GM19328 (cell line): ENCODE measurements at regions not wholly inside any gene's neighbourhood (a gene's known extent, or its start where the extent isn't known, plus 50 kb on each side); places are given as distances from the start of the nearest gene placed in this dataset.

ENCODE experiments used
- ATAC-seq: cut with Tn5 transposase; IDR thresholded peaks from one replicate; pipeline ENCODE4 v1.9.1; 2021; ENCODE audit warnings: mild to moderate bottlenecking, moderate library complexity; ENCODE audit not compliant: unreplicated experiment

DNA sequence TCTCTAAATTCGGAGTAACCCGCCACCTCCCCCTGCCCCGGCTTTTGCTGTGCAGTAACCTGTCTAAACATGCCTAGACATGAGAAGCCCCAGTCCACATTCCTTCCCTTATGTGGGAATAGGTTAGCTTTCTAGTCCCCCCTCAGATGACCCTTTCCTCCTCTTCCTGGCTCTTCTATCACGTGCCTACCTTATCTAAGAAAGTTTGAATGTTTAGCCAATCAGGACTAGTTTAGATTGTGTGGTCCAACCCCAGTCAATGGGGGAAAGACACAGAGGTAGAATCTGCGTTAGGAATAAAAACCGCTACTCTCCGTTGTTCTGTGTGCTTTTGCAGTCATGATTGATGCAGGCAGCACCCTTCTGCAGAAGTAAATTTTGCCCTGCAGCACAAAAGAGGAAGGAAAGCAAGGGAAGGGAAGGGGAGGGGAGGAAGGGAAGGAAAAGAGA lies 69.0 kb upstream of the CD93 start:
- ATAC-seq, result no peak

GRCh38 chr20:23153696-23154341 lies 67.7 kb upstream of the CD93 start:
- ATAC-seq, result no peak

DNA sequence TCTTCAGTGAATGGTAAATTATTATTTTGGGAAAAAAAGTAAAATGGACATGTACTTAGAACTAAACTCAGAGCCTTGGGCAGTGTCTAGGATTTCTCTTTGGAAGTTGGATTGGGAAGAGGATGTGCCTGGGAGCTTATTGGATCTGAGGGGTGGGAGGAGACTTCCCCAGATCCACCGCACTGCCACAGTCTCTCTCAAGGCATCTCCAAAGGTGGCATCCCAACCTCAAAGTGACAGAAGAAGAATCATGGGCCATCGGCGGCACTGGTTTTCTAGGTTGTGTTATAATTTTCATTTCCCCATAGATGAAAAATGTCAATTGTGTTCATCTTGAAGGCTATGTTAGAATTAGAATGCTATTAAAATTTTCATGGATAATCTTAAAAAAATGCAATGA lies 66.8 kb upstream of the CD93 start:
- no peak for ATAC-seq

- ATAC-seq, result no peak
Measured at GRCh38 chr20:23152308-23152892, 66.3 kb upstream of the CD93 start.

GRCh38 chr20:23151885-23152284 lies 65.8 kb upstream of the CD93 start:
- ATAC-seq, result no peak

GRCh38 chr20:23151008-23151703 lies 65.0 kb upstream of the CD93 start:
- no peak for ATAC-seq

- ATAC-seq, result no peak
Measured at GRCh38 chr20:23150304-23151007, 64.3 kb upstream of the CD93 start.

DNA sequence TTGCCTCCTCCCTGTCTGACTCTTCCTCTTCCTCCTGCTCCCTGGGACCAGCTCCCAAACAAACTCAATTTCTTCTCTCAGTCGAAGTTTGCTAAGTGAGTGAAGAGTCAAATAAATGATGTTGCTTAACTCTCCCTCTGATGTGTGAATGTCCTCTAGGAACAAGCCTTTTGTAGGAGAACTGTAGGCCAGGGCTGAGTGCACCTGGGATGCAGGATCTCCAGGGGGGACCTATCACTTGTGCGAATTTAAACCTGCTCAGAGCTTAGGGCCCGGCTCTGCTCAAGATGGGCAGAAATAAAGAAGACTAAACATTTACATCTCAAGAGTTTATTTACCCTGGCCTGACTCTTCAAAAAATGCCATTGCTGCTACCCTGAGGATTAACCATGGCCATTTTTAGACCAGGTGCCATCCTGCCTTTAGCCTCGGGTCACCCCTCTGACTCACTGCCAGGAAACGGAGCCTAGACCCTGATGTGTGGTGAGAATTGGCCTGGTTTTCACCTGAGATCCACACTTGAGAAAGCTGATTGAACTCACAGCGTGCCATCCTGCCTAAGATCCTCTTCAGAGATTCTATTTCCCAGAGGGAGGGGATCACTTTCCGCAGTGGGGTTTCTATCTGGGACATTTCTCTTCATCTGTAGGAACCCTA lies 63.6 kb upstream of the CD93 start:
- no peak for ATAC-seq

- ATAC-seq, result no peak
Measured at GRCh38 chr20:23148731-23149570, 62.8 kb upstream of the CD93 start.

GRCh38 chr20:23147964-23148730 lies 62.0 kb upstream of the CD93 start:
- no peak for ATAC-seq

- no peak for ATAC-seq
Measured at GRCh38 chr20:23147647-23147963, 61.5 kb upstream of the CD93 start.

DNA sequence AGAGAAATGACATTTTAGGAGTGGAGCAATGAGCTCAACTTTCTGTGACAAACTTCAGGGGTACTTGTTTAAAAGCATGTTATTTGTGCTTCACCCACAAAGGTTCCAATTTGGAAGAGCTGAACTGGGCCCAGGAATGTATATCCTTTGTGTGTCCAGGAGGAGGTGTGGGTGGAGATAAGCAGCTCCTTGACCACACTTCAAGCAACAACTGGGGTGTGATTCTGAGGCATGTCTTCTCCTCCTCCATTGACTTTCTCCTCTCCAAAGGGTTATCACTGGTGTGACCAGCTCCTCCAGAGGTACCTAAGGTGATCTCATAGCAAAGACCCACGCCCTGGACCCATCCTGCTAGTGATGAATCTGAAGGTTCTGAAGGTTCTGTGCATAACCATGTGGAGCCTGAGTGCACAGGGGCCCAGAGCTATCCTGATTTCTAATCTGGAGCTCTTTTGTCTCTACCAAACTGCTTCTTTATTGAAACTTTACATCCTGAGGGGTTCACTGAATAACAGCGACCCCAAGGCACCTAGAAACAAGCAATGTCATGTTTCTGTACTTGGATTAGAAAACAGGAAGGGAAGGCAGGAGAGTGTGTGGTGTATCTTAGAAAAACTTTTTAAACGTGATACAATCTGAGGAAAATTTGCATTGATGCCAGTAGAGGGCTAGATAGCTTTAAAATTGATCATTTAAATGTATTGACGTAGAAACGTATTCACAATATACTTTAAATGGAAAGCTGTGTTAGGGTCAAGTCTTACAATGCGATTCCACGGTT lies 60.9 kb upstream of the CD93 start:
- ATAC-seq, result no peak

- ATAC-seq, result no peak
Measured at GRCh38 chr20:23146181-23146580, 60.1 kb upstream of the CD93 start.

DNA sequence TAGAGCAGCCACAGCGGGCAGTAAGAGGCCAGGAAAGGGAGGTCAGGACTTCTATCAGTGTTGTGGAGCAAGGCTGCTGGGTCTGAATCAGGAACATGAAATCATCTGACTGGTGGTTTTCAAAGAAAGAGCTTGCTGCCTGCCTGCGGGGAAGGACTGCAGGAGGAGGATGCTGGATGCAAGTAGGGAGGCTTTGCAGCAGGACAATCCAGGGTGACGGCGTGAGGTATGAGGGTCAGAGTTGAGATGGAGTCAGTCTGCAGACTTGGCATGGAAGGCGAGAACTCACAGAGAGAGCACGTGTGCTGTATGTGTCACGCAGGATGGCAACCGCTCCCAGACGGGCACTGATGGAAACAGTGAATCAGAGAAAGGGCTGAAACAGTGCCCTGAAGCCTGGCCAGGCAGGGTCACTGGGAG lies 59.2 kb upstream of the CD93 start:
- no peak for ATAC-seq

GRCh38 chr20:23144856-23145255 lies 58.7 kb upstream of the CD93 start:
- no peak for ATAC-seq

- no peak for ATAC-seq
Measured at GRCh38 chr20:23143986-23144690, 58.0 kb upstream of the CD93 start.

DNA sequence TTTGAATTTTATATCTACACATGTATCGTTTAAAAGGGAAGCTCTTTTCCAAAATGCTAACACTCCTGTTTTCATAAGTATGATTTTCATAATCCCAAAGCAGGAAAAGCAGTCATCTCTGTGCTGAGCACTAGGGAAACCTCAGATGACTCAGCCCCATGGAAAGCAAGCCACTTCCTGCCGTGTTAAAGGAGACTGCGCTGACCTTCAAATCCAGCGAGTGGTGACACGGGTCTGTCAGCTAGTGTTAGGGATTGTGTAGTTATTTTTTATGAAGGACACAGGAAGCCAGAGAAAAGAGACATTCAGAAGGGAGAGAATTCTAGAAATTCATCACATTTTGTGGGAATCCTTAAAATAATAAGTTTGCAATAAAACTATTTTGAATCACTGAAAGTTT lies 57.0 kb upstream of the CD93 start:
- ATAC-seq, result no peak
